HepG2 (cell line): ENCODE measurements at regions not wholly inside any gene's neighbourhood (a gene's known extent, or its start where the extent isn't known, plus 50 kb on each side); places are given as distances from the start of the nearest gene placed in this dataset.

Source experiments
- ATAC-seq: fragments of 200-7000 bp; cut with Tn5 transposase; 3 replicates; pipeline ENCODE4 v1.9.1; 2020; ENCODE audit warnings: mild to moderate bottlenecking, moderate library complexity
- BruUV-seq: library from RNA; stranded (reverse); fragments of 400-500 nt; replicated peaks from 2 replicates; lab custom pipeline; 2021; lab: Mats Ljungman, UMichigan
- CTCF ChIA-PET: fragments of 300-600 bp; formaldehyde crosslinking; extraction: SDS; loops from one replicate; lab custom pipeline; 2021; ENCODE audit warnings: low total read pairs, inconsistent platforms, low intra/inter-chr PET ratio; lab: Yijun Ruan, JAX
- POLR2A ChIA-PET: fragments of 350-600 bp; sonication (Branson Sonifier 250); formaldehyde crosslinking; loops from one replicate; lab custom pipeline; 2020; ENCODE audit warnings: antibody characterized with exemption, inconsistent platforms; lab: Yijun Ruan, JAX
- DNase-seq: peaks from one replicate; pipeline ENCODE4 v3.0.0-alpha.2; 2015; ENCODE audit warnings: low spot score
- FAIRE-seq: peaks from 3 replicates; lab custom pipeline; 2011; peaks lifted over from hg19 to GRCh38; lab: Jason Lieb, UNC
- H2AFZ ChIP-seq: one replicate; pipeline ENCODE4 v1.6.1; 2011; ENCODE audit warnings: low read length, inconsistent platforms
- H3K27ac ChIP-seq: fragments of 300-600 bp; 3 replicates; pipeline ENCODE4 v1.8.0; 2011; ENCODE audit warnings: mixed run types, mild to moderate bottlenecking, mixed read lengths, low read length, inconsistent platforms; ENCODE audit not compliant: insufficient read depth; ENCODE audit errors: extremely low read length
- H3K27me3 ChIP-seq, 2 experiments: fragments of 200-600 bp in 1 of 2; 2 replicates in 1 of 2; 3 replicates in 1 of 2; pipeline versions ENCODE4 v1.6.0 to v1.8.0; 2011; ENCODE audit warnings: low read length in 2 of 2, mild to moderate bottlenecking in 2 of 2, moderate library complexity in 2 of 2, inconsistent platforms in 1 of 2; ENCODE audit not compliant: insufficient read depth in 2 of 2, control insufficient read depth in 1 of 2
- H3K36me3 ChIP-seq, 2 experiments: fragments of 200-600 bp in 1 of 2; replicated peaks in 1 of 2; 2 replicates in 1 of 2; 3 replicates in 1 of 2; pipeline versions ENCODE4 v1.5.1 to v1.8.0; 2011; ENCODE audit warnings: low read length in 2 of 2, inconsistent platforms in 1 of 2; ENCODE audit not compliant: insufficient read depth in 2 of 2, control insufficient read depth in 1 of 2
- H3K4me1 ChIP-seq: 2 replicates; pipeline ENCODE4 v1.5.1; 2012; ENCODE audit warnings: low read length, inconsistent platforms; ENCODE audit not compliant: insufficient read depth
- H3K4me2 ChIP-seq: 2 replicates; pipeline ENCODE4 v1.6.0; 2011; ENCODE audit warnings: low read depth, low read length, inconsistent platforms
- H3K4me3 ChIP-seq, 3 experiments: fragments of 200-600 bp in 1 of 3; sonication (generic), shearing (Covaris generic) in 1 of 3; replicated peaks in 1 of 3; 2 replicates each; pipeline ENCODE4 v1.5.1; 2011 to 2016; ENCODE audit warnings: low read length in 3 of 3, inconsistent platforms in 2 of 3, low read depth in 2 of 3, mild to moderate bottlenecking in 2 of 3, control low read depth in 1 of 3, mixed read lengths in 1 of 3; ENCODE audit not compliant: insufficient read depth in 1 of 3
- H3K79me2 ChIP-seq: one replicate; pipeline ENCODE4 v1.6.1; 2011; ENCODE audit warnings: low read length, inconsistent platforms; ENCODE audit not compliant: insufficient read depth
- H3K9ac ChIP-seq: 2 replicates; pipeline ENCODE4 v1.6.0; 2011; ENCODE audit warnings: mild to moderate bottlenecking, low read depth, low read length, inconsistent platforms; ENCODE audit not compliant: insufficient read depth
- H3K9me3 ChIP-seq: 2 replicates; pipeline ENCODE4 v1.5.1; 2012; ENCODE audit warnings: mild to moderate bottlenecking, low read length
- H4K20me1 ChIP-seq: 2 replicates; pipeline ENCODE4 v1.6.0; 2011; ENCODE audit warnings: inconsistent platforms, mild to moderate bottlenecking, low read length, moderate library complexity; ENCODE audit not compliant: insufficient read depth
- ADNP ChIP-seq: sonication (generic); formaldehyde crosslinking; IDR thresholded peaks from 2 replicates; pipeline ENCODE4 v1.4.0; 2020; ENCODE audit warnings: missing genetic modification reagents
- MLX ChIP-seq: IDR thresholded peaks from 2 replicates; pipeline ENCODE4 v1.6.1; 2016
- NFIB ChIP-seq: sonication (generic); formaldehyde crosslinking; IDR thresholded peaks from 2 replicates; pipeline ENCODE4 v1.9.0; 2021; ENCODE audit warnings: missing genetic modification reagents, mild to moderate bottlenecking, borderline replicate concordance
- PLRG1 ChIP-seq: fragments of 450-650 bp; conservative IDR thresholded peaks from 2 replicates; pipeline ENCODE4 v1.6.1; 2016
- SMARCE1 ChIP-seq: fragments of 450-650 bp; IDR thresholded peaks from 2 replicates; pipeline ENCODE4 v1.6.1; 2017; ENCODE audit warnings: borderline replicate concordance
- TCF12 ChIP-seq, 2 experiments: fragments of 450-650 bp in 1 of 2; sonication (generic) in 1 of 2; formaldehyde crosslinking in 1 of 2; IDR thresholded peaks; 2 replicates each; pipeline versions ENCODE4 v1.6.1 to v1.8.0; 2017 to 2022; ENCODE audit warnings: antibody characterized with exemption in 1 of 2, mild to moderate bottlenecking in 1 of 2, missing genetic modification reagents in 1 of 2, moderate library complexity in 1 of 2
- TSC22D2 ChIP-seq: sonication (generic); formaldehyde crosslinking; IDR thresholded peaks from 2 replicates; pipeline ENCODE4 v1.5.1; 2020; ENCODE audit warnings: missing genetic modification reagents, mild to moderate bottlenecking, borderline replicate concordance
- ZMAT5 ChIP-seq: sonication (generic); formaldehyde crosslinking; IDR thresholded peaks from 2 replicates; pipeline ENCODE4 v1.5.0; 2020; ENCODE audit warnings: mild to moderate bottlenecking, low read depth, missing genetic modification reagents, borderline replicate concordance
- ZNF263 ChIP-seq: sonication (generic); formaldehyde crosslinking; IDR thresholded peaks from 2 replicates; pipeline ENCODE4 v1.4.0; 2020; ENCODE audit warnings: missing genetic modification reagents
- ZNF292 ChIP-seq: sonication (generic); formaldehyde crosslinking; IDR thresholded peaks from 2 replicates; pipeline ENCODE4 v1.8.1; 2022; ENCODE audit warnings: mild to moderate bottlenecking, low read depth, missing genetic modification reagents, borderline replicate concordance
- ZNF777 ChIP-seq: sonication (generic); formaldehyde crosslinking; IDR thresholded peaks from 2 replicates; pipeline ENCODE4 v1.4.0; 2020; ENCODE audit warnings: missing genetic modification reagents
- WGBS: methylation state at CpG from one replicate; pipeline ENCODE4 v1.1.6; 2017; ENCODE audit warnings: low lambda C conversion rate; 5-methylcytosine and 5-hydroxymethylcytosine counted together
- in situ Hi-C: cut with HindIII; loops from 2 replicates; pipeline ENCODE4 v1.10.0; 2017; ENCODE audit warnings: low pct_unique_long_range_greater_than_20kb; ENCODE audit not compliant: extremely low pct_ligation_motif_present
- intact Hi-C: fragments of 100-400 bp; cut with micrococcal nuclease; formaldehyde crosslinking; loops from one replicate; pipeline ENCODE4 v1.10.0; 2022; ENCODE audit not compliant: unreplicated experiment
- TF ChIP-seq, protein P1 (sequence below): sonication (generic); formaldehyde crosslinking; IDR thresholded peaks from 2 replicates; pipeline ENCODE4 v1.4.0; 2020; ENCODE audit warnings: missing genetic modification reagents

DNA sequence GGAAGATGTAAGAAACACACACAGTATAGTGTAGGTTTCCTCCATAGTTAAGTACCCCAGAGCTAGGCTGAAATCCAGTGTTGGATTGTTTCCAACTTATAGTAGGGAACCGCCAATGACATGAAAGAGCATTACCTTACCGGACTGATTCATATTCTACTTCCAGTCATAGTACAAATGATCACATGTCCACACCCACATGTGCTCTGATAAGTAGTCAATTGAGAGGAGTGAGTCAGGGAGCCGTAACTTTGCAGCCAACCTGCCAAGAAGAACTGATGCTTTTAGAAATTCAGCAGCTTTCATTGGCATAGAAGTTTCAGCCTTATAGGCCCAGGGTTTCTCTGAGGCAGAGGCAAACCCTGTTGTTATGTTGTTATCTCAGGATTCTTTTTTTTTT, 240.6 kb downstream of the ETS1 start:
- FAIRE-seq (no peak), DNase-seq (no peak), ATAC-seq (no peak)
- Histone ChIP-seq H3K36me3 (no peaks in the 10 kb centered on the region), H3K4me1 (peaks cover 15% of the 10 kb centered on the region), H3K27me3 (no peaks in the 10 kb centered on the region), H3K79me2 (no peaks in the 10 kb centered on the region), H3K27ac (no peak overlapping the region), H3K9ac (no peak overlapping the region), H3K4me3 (no peak overlapping the region), H3K9me3 (no peaks in the 10 kb centered on the region), H3K4me2 (no peak overlapping the region), H4K20me1 (no peaks in the 10 kb centered on the region), H2AFZ (no peak overlapping the region)
- no TSS peak for BruUV-seq
- TF ChIP-seq ZMAT5 (CRISPR knock-in tag): no peak
- TF ChIP-seq TSC22D2 (CRISPR knock-in tag): no peak
- TF ChIP-seq ZNF777 (CRISPR knock-in tag): no peak
- TF ChIP-seq TCF12 (IDR thresholded peaks at IDR 0.05): no peak
- TF ChIP-seq TCF12 (CRISPR knock-in tag; IDR thresholded peaks at IDR 0.05): no peak
- no peak for TF ChIP-seq SMARCE1
- no peak for TF ChIP-seq MLX (CRISPR knock-in tag)
- TF ChIP-seq, protein P1, sequence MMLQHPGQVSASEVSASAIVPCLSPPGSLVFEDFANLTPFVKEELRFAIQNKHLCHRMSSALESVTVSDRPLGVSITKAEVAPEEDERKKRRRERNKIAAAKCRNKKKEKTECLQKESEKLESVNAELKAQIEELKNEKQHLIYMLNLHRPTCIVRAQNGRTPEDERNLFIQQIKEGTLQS (CRISPR knock-in tag): no peak
- TF ChIP-seq ZNF263 (CRISPR knock-in tag): no peak
- no peak for TF ChIP-seq PLRG1
- TF ChIP-seq ADNP (CRISPR knock-in tag): no peak
- no peak for TF ChIP-seq NFIB (CRISPR knock-in tag)
- no peak for TF ChIP-seq ZNF292
- CTCF ChIA-PET: no interaction called here
- in situ Hi-C loops: no loop called here
- WGBS: 48% methylated on average over 3 of the region's 3 CpGs
- intact Hi-C loops: no loop called here
- POLR2A ChIA-PET: no interaction called here
